Erythroblast (primary cell): ENCODE measurements at regions not wholly inside any gene's neighbourhood (a gene's known extent, or its start where the extent isn't known, plus 50 kb on each side); places are given as distances from the start of the nearest gene placed in this dataset.

Source experiments
- GATA1 ChIP-seq: IDR thresholded peaks from 2 replicates; pipeline ENCODE4 v1.6.1; 2011; ENCODE audit warnings: low read depth, mild to moderate bottlenecking, control low read depth, low read length, moderate library complexity
- POLR2A ChIP-seq: IDR thresholded peaks from 2 replicates; pipeline ENCODE4 v1.6.1; 2011; ENCODE audit warnings: mild to moderate bottlenecking, low read length

GRCh38 chr12:19764408-19764807 is 325.1 kb downstream of the AEBP2 start:
- TF ChIP-seq POLR2A (no peak), GATA1 (no peak)
